Ovary (tissue), 7 donors: ENCODE measurements at regions not wholly inside any gene's neighbourhood (a gene's known extent, or its start where the extent isn't known, plus 50 kb on each side); places are given as distances from the start of the nearest gene placed in this dataset.

Experiments used
- DNase-seq, 5 donors: peaks; one replicate each; pipeline ENCODE4 v3.0.0-alpha.2; 2019 to 2020
- H3K27ac ChIP-seq, 2 donors: fragments of 200-600 bp; one replicate each; pipeline versions ENCODE4 v1.5.1 to v1.8.0; 2019 to 2022
- H3K27me3 ChIP-seq: fragments of 200-600 bp; one replicate; pipeline ENCODE4 v1.8.0; 2022
- H3K36me3 ChIP-seq: fragments of 200-600 bp; sonication (generic); one replicate; pipeline ENCODE4 v1.5.1; 2019
- H3K4me1 ChIP-seq: one replicate; pipeline ENCODE4 v1.8.1; 2013; ENCODE audit warnings: mild to moderate bottlenecking, moderate library complexity; ENCODE audit not compliant: insufficient read depth
- H3K4me3 ChIP-seq: fragments of 200-600 bp; sonication (generic); one replicate; pipeline ENCODE4 v1.5.1; 2017
- H3K9me3 ChIP-seq, 2 donors: fragments of 200-600 bp in 1 of 2; sonication (generic) in 1 of 2; one replicate each; pipeline versions ENCODE4 v1.5.1 to v1.8.1; 2013 to 2019; ENCODE audit warnings: mild to moderate bottlenecking in 1 of 2, moderate library complexity in 1 of 2
- CTCF ChIP-seq, 3 donors: fragments of 450-650 bp in 2 of 3; fragments of 200-600 bp in 1 of 3; IDR thresholded peaks; one replicate each; pipeline versions ENCODE4 v1.5.1 to v1.8.0; 2016 to 2022; ENCODE audit warnings: antibody characterized with exemption in 3 of 3, mild to moderate bottlenecking in 1 of 3
- EP300 ChIP-seq: sonication (generic); formaldehyde crosslinking; IDR thresholded peaks from one replicate; pipeline ENCODE4 v1.6.1; 2017; ENCODE audit warnings: antibody characterized with exemption
- POLR2A ChIP-seq: fragments of 450-650 bp; IDR thresholded peaks from one replicate; pipeline ENCODE4 v1.6.1; 2017; ENCODE audit warnings: antibody characterized with exemption, mild to moderate bottlenecking, moderate library complexity
- WGBS, 3 donors: extraction: QIAGEN DNeasy Blood & Tissue Kit in 1 of 3; methylation state at CpG; one replicate each; pipeline versions ENCODE4 v1.1.5 to v1.1.7; 2013 to 2017; 5-methylcytosine and 5-hydroxymethylcytosine counted together
- intact Hi-C, 4 donors: fragments of 100-400 bp; cut with DNase I; formaldehyde crosslinking; loops; one replicate each; pipeline versions ENCODE4 v1.11.0 to v1.15.1; 2022 to 2023
- donor health status: DM: no; HTN: no; CAD: no; lungs with moderate emphysema.
- donor health status: DM: no; HTN: no; CAD: no.
- donor health status: Bipolar disorder and iron deficiency.
- donor health status: DM: no; HTN: no; CAD: no.
- donor health status: DM: yes; HTN: yes; CAD: no.

- Histone ChIP-seq H3K27me3 (no peaks in the 10 kb centered on the region), H3K4me3 (no peak overlapping the region), H3K36me3 (no peaks in the 10 kb centered on the region), H3K9me3 (no peaks in the 10 kb centered on the region), H3K27ac (no peak overlapping the region), H3K4me1 (no peaks in the 10 kb centered on the region)
- TF ChIP-seq POLR2A (no peak), CTCF (IDR thresholded peaks at IDR 0.05) (no peak), EP300 (no peak)
- DNase-seq = no peak
- 48 to 57% (median 51%) methylated on average over 2 of the region's 2 CpGs for WGBS, 3 donors
- intact Hi-C loops = no loop called here
Measured at GRCh38 chr6:97726378-97726777, 443.4 kb upstream of the MMS22L start.

GRCh38 chr6:97732045-97732444 is 449.0 kb upstream of the MMS22L start:
- TF ChIP-seq POLR2A = no peak
- TF ChIP-seq EP300 = no peak
- no peak for TF ChIP-seq CTCF (IDR thresholded peaks at IDR 0.05)
- Histone ChIP-seq H3K36me3 (no peaks in the 10 kb centered on the region), H3K4me3 (no peak overlapping the region), H3K9me3 (no peaks in the 10 kb centered on the region), H3K4me1 (no peaks in the 10 kb centered on the region), H3K27ac (no peak overlapping the region), H3K27me3 (no peaks in the 10 kb centered on the region)
- 72 to 86% (median 80%) methylated on average over 3 of the region's 3 CpGs for WGBS, 3 donors
- intact Hi-C loops = no loop called here
- DNase-seq = no peak

- no peaks in the 10 kb centered on the region for H3K4me1 ChIP-seq
- H3K9me3 ChIP-seq = no peaks in the 10 kb centered on the region
- 63 to 84% (median 67%) methylated on average over 3 of the region's 3 CpGs for WGBS, 3 donors
- H3K27me3 ChIP-seq = no peaks in the 10 kb centered on the region
- H3K4me3 ChIP-seq = no peak overlapping the region
- intact Hi-C loops = no loop called here
- no peaks in the 10 kb centered on the region for H3K36me3 ChIP-seq
- no peak for TF ChIP-seq CTCF (IDR thresholded peaks at IDR 0.05)
- TF ChIP-seq EP300 = no peak
- TF ChIP-seq POLR2A = no peak
- H3K27ac ChIP-seq = no peak overlapping the region
- no peak for DNase-seq
Measured at GRCh38 chr6:97757575-97757974, 474.6 kb upstream of the MMS22L start.

- no peak overlapping the region for H3K27ac ChIP-seq
Measured at GRCh38 chr6:97765461-97765860, 482.4 kb upstream of the MMS22L start.

More at GRCh38 chr6:97765461-97765860, 482.4 kb upstream of the MMS22L start:
- intact Hi-C loops = no loop called here
- no peak for TF ChIP-seq POLR2A
- no peak for TF ChIP-seq EP300
- no peak for TF ChIP-seq CTCF (IDR thresholded peaks at IDR 0.05)
- H3K4me1 ChIP-seq = no peaks in the 10 kb centered on the region
- 61 to 78% (median 74%) methylated on average over 1 of the region's 1 CpG for WGBS, 3 donors
- no peaks in the 10 kb centered on the region for H3K9me3 ChIP-seq
- no peaks in the 10 kb centered on the region for H3K36me3 ChIP-seq
- no peak overlapping the region for H3K4me3 ChIP-seq
- H3K27me3 ChIP-seq = no peaks in the 10 kb centered on the region
- DNase-seq = no peak
